Stomach (tissue), 4 donors: ENCODE measurements at regions not wholly inside any gene's neighbourhood (a gene's known extent, or its start where the extent isn't known, plus 50 kb on each side); places are given as distances from the start of the nearest gene placed in this dataset.

Experiments
- CTCF ChIP-seq, 7 experiments: fragments of 450-650 bp in 4 of 7; fragments of 200-600 bp in 3 of 7; sonication (generic) in 3 of 7; IDR thresholded peaks; one replicate each; pipeline ENCODE4 v1.5.1; 2016 to 2019; ENCODE audit warnings: antibody characterized with exemption in 7 of 7, control low read depth in 2 of 7, mild to moderate bottlenecking in 1 of 7
- POLR2A ChIP-seq, 4 donors: fragments of 450-650 bp; IDR thresholded peaks; one replicate each; pipeline ENCODE4 v1.6.1; 2016; ENCODE audit warnings: antibody characterized with exemption in 4 of 4, control low read depth in 2 of 4, mild to moderate bottlenecking in 1 of 4, moderate library complexity in 1 of 4

GRCh38 chr3:89740881-89741177 is 633.4 kb downstream of the EPHA3 start:
- no peak for TF ChIP-seq CTCF (IDR thresholded peaks at IDR 0.05)
- no peak for TF ChIP-seq POLR2A (IDR thresholded peaks at IDR 0.05)
